H9 (cell line): ENCODE measurements at regions not wholly inside any gene's neighbourhood (a gene's known extent, or its start where the extent isn't known, plus 50 kb on each side); places are given as distances from the start of the nearest gene placed in this dataset.

ENCODE experiments used
- DNase-seq: peaks from one replicate; pipeline ENCODE4 v3.0.0-alpha.2; 2017
- H2AFZ ChIP-seq: one replicate; pipeline ENCODE4 v1.6.1; 2013; ENCODE audit warnings: mild to moderate bottlenecking, low read length, control low read depth, moderate library complexity
- H2AK5ac ChIP-seq: 2 replicates; pipeline ENCODE4 v1.6.1; 2013; ENCODE audit warnings: low read length, control low read depth, mixed read lengths; ENCODE audit not compliant: insufficient read length
- H2BK120ac ChIP-seq: one replicate; pipeline ENCODE4 v1.6.1; 2013; ENCODE audit warnings: low read depth, mild to moderate bottlenecking, low read length, control low read depth, inconsistent platforms; ENCODE audit not compliant: poor library complexity, severe bottlenecking
- H2BK12ac ChIP-seq: 2 replicates; pipeline ENCODE4 v1.6.1; 2013; ENCODE audit warnings: low read length, control low read depth, mixed read lengths, low read depth; ENCODE audit not compliant: insufficient read length
- H2BK15ac ChIP-seq: 2 replicates; pipeline ENCODE4 v1.6.1; 2013; ENCODE audit warnings: low read depth, low read length, control low read depth
- H2BK20ac ChIP-seq: one replicate; pipeline ENCODE4 v1.6.1; 2013; ENCODE audit warnings: low read depth, mild to moderate bottlenecking, low read length, control low read depth, inconsistent platforms; ENCODE audit not compliant: poor library complexity, severe bottlenecking
- H2BK5ac ChIP-seq: 2 replicates; pipeline ENCODE4 v1.6.1; 2013; ENCODE audit warnings: low read length, control low read depth, mixed read lengths; ENCODE audit not compliant: insufficient read length
- H3K14ac ChIP-seq: 2 replicates; pipeline ENCODE4 v1.6.1; 2013; ENCODE audit warnings: low read length, control low read depth; ENCODE audit not compliant: insufficient read depth
- H3K18ac ChIP-seq: 2 replicates; pipeline ENCODE4 v1.6.1; 2013; ENCODE audit warnings: low read depth, mild to moderate bottlenecking, mixed read lengths, low read length, control low read depth; ENCODE audit not compliant: insufficient read length
- H3K23ac ChIP-seq: 2 replicates; pipeline ENCODE4 v1.6.1; 2013; ENCODE audit warnings: low read length, control low read depth, mixed read lengths, low read depth; ENCODE audit not compliant: insufficient read length
- H3K23me2 ChIP-seq: 2 replicates; pipeline ENCODE4 v1.6.1; 2013; ENCODE audit warnings: low read depth, mild to moderate bottlenecking, mixed read lengths, low read length, control low read depth; ENCODE audit not compliant: insufficient read length, poor library complexity, severe bottlenecking
- H3K27ac ChIP-seq: 2 replicates; pipeline ENCODE4 v1.5.1; 2013; ENCODE audit warnings: low read length, control low read depth, mixed read lengths, low read depth; ENCODE audit not compliant: insufficient read length
- H3K27me3 ChIP-seq: 2 replicates; pipeline ENCODE4 v1.6.1; 2013; ENCODE audit warnings: low read length, control low read depth, inconsistent platforms; ENCODE audit not compliant: insufficient read depth
- H3K4ac ChIP-seq: 2 replicates; pipeline ENCODE4 v1.6.1; 2013; ENCODE audit warnings: low read depth, mild to moderate bottlenecking, control low read depth, inconsistent platforms, low read length, moderate library complexity
- H3K4me1 ChIP-seq: 2 replicates; pipeline ENCODE4 v1.6.1; 2013; ENCODE audit warnings: low read length, control low read depth, inconsistent platforms; ENCODE audit not compliant: insufficient read depth
- H3K4me2 ChIP-seq: 2 replicates; pipeline ENCODE4 v1.6.1; 2013; ENCODE audit warnings: low read length, control low read depth, mixed read lengths; ENCODE audit not compliant: insufficient read length, insufficient read depth
- H3K56ac ChIP-seq: 2 replicates; pipeline ENCODE4 v1.6.1; 2013; ENCODE audit warnings: low read depth, mild to moderate bottlenecking, mixed read lengths, low read length, control low read depth; ENCODE audit not compliant: insufficient read length
- H3K79me1 ChIP-seq: 2 replicates; pipeline ENCODE4 v1.6.1; 2013; ENCODE audit warnings: low read depth, mild to moderate bottlenecking, moderate library complexity, low read length, control low read depth, inconsistent platforms; ENCODE audit not compliant: insufficient read depth, poor library complexity, severe bottlenecking
- H3K79me2 ChIP-seq: 2 replicates; pipeline ENCODE4 v1.6.1; 2013; ENCODE audit warnings: low read length, control low read depth, inconsistent platforms; ENCODE audit not compliant: insufficient read depth
- H3K9ac ChIP-seq: 2 replicates; pipeline ENCODE4 v1.6.1; 2013; ENCODE audit warnings: low read length, control low read depth, mixed read lengths; ENCODE audit not compliant: insufficient read length; ENCODE audit errors: extremely low read depth
- H3K9me3 ChIP-seq: one replicate; pipeline ENCODE4 v1.6.1; 2013; ENCODE audit warnings: low read depth, low read length, inconsistent platforms; ENCODE audit not compliant: control insufficient read depth
- H3T11ph ChIP-seq: one replicate; pipeline ENCODE4 v1.6.1; 2013; ENCODE audit warnings: mild to moderate bottlenecking, low read length, control low read depth, inconsistent platforms
- H4K20me1 ChIP-seq: one replicate; pipeline ENCODE4 v1.6.1; 2013; ENCODE audit not compliant: control insufficient read depth, insufficient read length, insufficient read depth
- H4K5ac ChIP-seq: 2 replicates; pipeline ENCODE4 v1.6.1; 2013; ENCODE audit warnings: low read depth, mild to moderate bottlenecking, mixed read lengths, low read length, control low read depth; ENCODE audit not compliant: insufficient read length
- H4K8ac ChIP-seq: replicated peaks from 2 replicates; pipeline ENCODE4 v1.6.1; 2013; ENCODE audit warnings: low read length, control low read depth, mixed read lengths, low read depth; ENCODE audit not compliant: insufficient read length
- H4K91ac ChIP-seq: 2 replicates; pipeline ENCODE4 v1.6.1; 2013; ENCODE audit warnings: low read depth, mild to moderate bottlenecking, moderate library complexity, mixed read lengths, low read length, control low read depth; ENCODE audit not compliant: insufficient read length
- H3K27ac Mint-ChIP-seq, 3 experiments: 2 replicates in 2 of 3; 3 replicates in 1 of 3; pipeline ENCODE4 v1.8.0; 2020 to 2021; ENCODE audit warnings: mixed read lengths in 3 of 3, mild to moderate bottlenecking in 1 of 3, moderate library complexity in 1 of 3
- H3K27me3 Mint-ChIP-seq: 2 replicates; pipeline ENCODE4 v1.8.0; 2021; ENCODE audit warnings: low read depth, mild to moderate bottlenecking, moderate library complexity, mixed read lengths
- H3K36me3 Mint-ChIP-seq, 3 experiments: 2 replicates in 2 of 3; 3 replicates in 1 of 3; pipeline ENCODE4 v1.8.0; 2020 to 2021; ENCODE audit warnings: low read depth in 3 of 3, mixed read lengths in 3 of 3; ENCODE audit not compliant: insufficient read depth in 1 of 3
- H3K4me1 Mint-ChIP-seq, 2 experiments: 2 replicates each; pipeline ENCODE4 v1.8.0; 2020; ENCODE audit warnings: mixed read lengths in 2 of 2
- H3K4me3 Mint-ChIP-seq, 2 experiments: 2 replicates in 1 of 2; 3 replicates in 1 of 2; pipeline ENCODE4 v1.8.0; 2020 to 2021; ENCODE audit warnings: mild to moderate bottlenecking in 2 of 2, mixed read lengths in 2 of 2, moderate library complexity in 1 of 2
- H3K9me3 Mint-ChIP-seq, 2 experiments: 2 replicates in 1 of 2; 3 replicates in 1 of 2; pipeline ENCODE4 v1.8.0; 2020; ENCODE audit warnings: mild to moderate bottlenecking in 2 of 2, mixed read lengths in 2 of 2, moderate library complexity in 1 of 2
- WGBS: extraction: QIAGEN DNeasy Blood & Tissue Kit; methylation state at CpG from one replicate; pipeline ENCODE4 v1.1.7; 2013; ENCODE audit warnings: missing lambda C conversion rate, low lambda C conversion rate, mixed read lengths; ENCODE audit not compliant: insufficient read length; ENCODE audit errors: extremely low coverage; 5-methylcytosine and 5-hydroxymethylcytosine counted together
- TF ChIP-seq, protein P1 (sequence below): fragments of 200-600 bp; sonication (generic); conservative IDR thresholded peaks from 3 replicates; pipeline ENCODE4 v1.8.0; 2021; ENCODE audit warnings: antibody characterized with exemption, mild to moderate bottlenecking

DNA sequence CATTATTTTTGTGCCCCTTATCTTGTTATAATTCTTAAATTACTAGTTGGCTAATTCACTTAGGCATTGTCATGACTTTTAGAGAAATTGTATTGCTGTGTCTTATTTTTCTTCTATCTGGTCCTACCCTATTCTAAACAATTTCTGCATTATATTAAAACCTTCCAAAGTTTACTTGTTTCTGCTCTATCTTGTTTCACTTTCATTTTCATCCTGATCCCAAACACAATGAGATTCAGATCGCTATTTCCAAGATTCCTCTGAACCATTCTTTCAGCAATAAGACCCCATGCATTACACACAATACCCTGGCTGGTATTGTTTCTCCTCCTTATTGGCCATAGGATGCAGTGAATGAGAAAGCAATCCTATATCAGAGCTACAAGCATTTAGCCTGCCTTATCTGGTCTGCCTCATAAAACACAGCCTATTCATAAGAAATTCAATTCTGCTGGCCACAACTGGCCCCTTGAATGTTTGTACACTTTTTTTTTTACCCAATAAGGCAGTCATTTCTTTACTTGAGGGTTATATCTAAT, 69.9 kb upstream of the POU3F2 start:
- Mint-ChIP-seq H3K36me3 (0 out of 7 replicates have a peak, but pooled peaks cover 0 to 9% (median 0%) of the 10 kb centered on the region in 3 experiments), H3K27ac (no peak overlapping the region), H3K4me3 (no peak overlapping the region), H3K4me1 (0 out of 4 replicates have a peak, but pooled peaks cover 0 to 2% of the 10 kb centered on the region in 2 experiments), H3K27me3 (peaks cover 3% of the 10 kb centered on the region), H3K9me3 (peaks cover 9 to 13% of the 10 kb centered on the region in 2 experiments; a peak in 3 of 5 replicates)
- Histone ChIP-seq H2BK20ac (no peak overlapping the region), H3K4ac (no peak overlapping the region), H3K9ac (no peak overlapping the region), H3K27ac (no peak overlapping the region), H3K23me2 (no peaks in the 10 kb centered on the region), H2BK12ac (no peak overlapping the region), H2AK5ac (no peak overlapping the region), H3K18ac (no peak overlapping the region), H3K9me3 (no peaks in the 10 kb centered on the region), H3K79me2 (no peaks in the 10 kb centered on the region), H3K56ac (no peak overlapping the region), H3K4me2 (no peak overlapping the region), H2BK5ac (no peak overlapping the region), H3K27me3 (no peaks in the 10 kb centered on the region), H4K91ac (no peak overlapping the region), H4K8ac (no peak overlapping the region), H2BK15ac (no peak overlapping the region), H3K14ac (no peak overlapping the region), H2BK120ac (no peak overlapping the region), H4K5ac (no peak overlapping the region), H3K4me1 (no peaks in the 10 kb centered on the region), H4K20me1 (no peaks in the 10 kb centered on the region), H3K23ac (no peak overlapping the region), H2AFZ (no peak overlapping the region), H3T11ph (no peak overlapping the region), H3K79me1 (no peaks in the 10 kb centered on the region)
- WGBS = no CpG with 5 or more reads among the region's 1 CpG
- TF ChIP-seq, protein P1, sequence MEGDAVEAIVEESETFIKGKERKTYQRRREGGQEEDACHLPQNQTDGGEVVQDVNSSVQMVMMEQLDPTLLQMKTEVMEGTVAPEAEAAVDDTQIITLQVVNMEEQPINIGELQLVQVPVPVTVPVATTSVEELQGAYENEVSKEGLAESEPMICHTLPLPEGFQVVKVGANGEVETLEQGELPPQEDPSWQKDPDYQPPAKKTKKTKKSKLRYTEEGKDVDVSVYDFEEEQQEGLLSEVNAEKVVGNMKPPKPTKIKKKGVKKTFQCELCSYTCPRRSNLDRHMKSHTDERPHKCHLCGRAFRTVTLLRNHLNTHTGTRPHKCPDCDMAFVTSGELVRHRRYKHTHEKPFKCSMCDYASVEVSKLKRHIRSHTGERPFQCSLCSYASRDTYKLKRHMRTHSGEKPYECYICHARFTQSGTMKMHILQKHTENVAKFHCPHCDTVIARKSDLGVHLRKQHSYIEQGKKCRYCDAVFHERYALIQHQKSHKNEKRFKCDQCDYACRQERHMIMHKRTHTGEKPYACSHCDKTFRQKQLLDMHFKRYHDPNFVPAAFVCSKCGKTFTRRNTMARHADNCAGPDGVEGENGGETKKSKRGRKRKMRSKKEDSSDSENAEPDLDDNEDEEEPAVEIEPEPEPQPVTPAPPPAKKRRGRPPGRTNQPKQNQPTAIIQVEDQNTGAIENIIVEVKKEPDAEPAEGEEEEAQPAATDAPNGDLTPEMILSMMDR = no peak
- no peak for DNase-seq
